GM21619 (cell line): ENCODE measurements at regions not wholly inside any gene's neighbourhood (a gene's known extent, or its start where the extent isn't known, plus 50 kb on each side); places are given as distances from the start of the nearest gene placed in this dataset.

ENCODE experiments used
- ATAC-seq: cut with Tn5 transposase; IDR thresholded peaks from one replicate; pipeline ENCODE4 v1.9.1; 2021; ENCODE audit not compliant: unreplicated experiment

- no peak for ATAC-seq
These were observed 200.4 kb downstream of the TSN start for GRCh38 chr2:121955872-121956271.

- peak; percentile 85 for ATAC-seq
These were observed 204.8 kb downstream of the TSN start for GRCh38 chr2:121960251-121960650.

- no peak for ATAC-seq
These were observed 206.3 kb downstream of the TSN start for GRCh38 chr2:121961761-121962160.

- no peak for ATAC-seq
These were observed 210.2 kb downstream of the TSN start for GRCh38 chr2:121965661-121966060.

GRCh38 chr2:121966663-121967062 lies 211.2 kb downstream of the TSN start:
- ATAC-seq, result no peak

- ATAC-seq, result no peak
These were observed 213.7 kb downstream of the TSN start for GRCh38 chr2:121969166-121969565.

GRCh38 chr2:121969766-121970639 lies 214.6 kb downstream of the TSN start:
- no peak for ATAC-seq

GRCh38 chr2:121972203-121972602 lies 216.8 kb downstream of the TSN start:
- ATAC-seq, result no peak

GRCh38 chr2:121974897-121975661 lies 219.6 kb downstream of the TSN start:
- ATAC-seq, result peak; percentile 97

- no peak for ATAC-seq
These were observed 221.5 kb downstream of the TSN start for GRCh38 chr2:121976926-121977325.

GRCh38 chr2:121977326-121977725 lies 221.9 kb downstream of the TSN start:
- no peak for ATAC-seq

GRCh38 chr2:121992700-121993099 lies 237.2 kb downstream of the TSN start:
- no peak for ATAC-seq

GRCh38 chr2:121993682-121994081 lies 238.2 kb downstream of the TSN start:
- no peak for ATAC-seq

GRCh38 chr2:121994238-121995206 lies 239.1 kb downstream of the TSN start:
- ATAC-seq, result no peak

- ATAC-seq, result no peak
These were observed 243.3 kb downstream of the TSN start for GRCh38 chr2:121998751-121999150.

- ATAC-seq, result no peak
These were observed 243.8 kb downstream of the TSN start for GRCh38 chr2:121999264-121999663.

- ATAC-seq, result no peak
These were observed 245.3 kb downstream of the TSN start for GRCh38 chr2:122000556-122001340.

GRCh38 chr2:122001441-122001874 lies 246.0 kb downstream of the TSN start:
- no peak for ATAC-seq

- ATAC-seq, result no peak
These were observed 247.9 kb downstream of the TSN start for GRCh38 chr2:122003196-122003940.
